HCEC 1CT (cell line): ENCODE measurements at regions not wholly inside any gene's neighbourhood (a gene's known extent, or its start where the extent isn't known, plus 50 kb on each side); places are given as distances from the start of the nearest gene placed in this dataset.
"Not testable (repeated sequence)": the region's sequence is repeated elsewhere in the genome, so short reads cannot be mapped to it uniquely, and the experiment has no call there.

Experiments
- DNase-seq: peaks from one replicate; pipeline ENCODE4 v3.0.0-alpha.2; 2017

GRCh38 chr4:177256950-177257349 is 52.7 kb upstream of the NEIL3 start:
- DNase-seq, result no peak

GRCh38 chr4:177259466-177259865 is 50.2 kb upstream of the NEIL3 start:
- DNase-seq, result not testable (repeated sequence)
